ENCODE measurements at regions not wholly inside any gene's neighbourhood (a gene's known extent, or its start where the extent isn't known, plus 50 kb on each side); places are given as distances from the start of the nearest gene placed in this dataset.

GRCh38 chr4:100721077-100721476 is 203.3 kb upstream of the EMCN start:
- no peak overlapping the region for H3K4me3 Mint-ChIP-seq
- H3K36me3 Mint-ChIP-seq (ENCODE audit: low read depth): no peaks in the 10 kb centered on the region
- H3K27me3 Mint-ChIP-seq: peaks cover 8% of the 10 kb centered on the region
- peaks cover 13% of the 10 kb centered on the region for H3K9me3 Mint-ChIP-seq
- no peaks in the 10 kb centered on the region for H3K4me1 Mint-ChIP-seq (ENCODE audit: low read depth)
- no peak overlapping the region for H3K27ac Mint-ChIP-seq

GRCh38 chr4:100716416-100716815 is 198.6 kb upstream of the EMCN start:
- no peak overlapping the region for H3K4me3 Mint-ChIP-seq
- no peak overlapping the region for H3K27ac Mint-ChIP-seq
- H3K4me1 Mint-ChIP-seq (ENCODE audit: low read depth): no peaks in the 10 kb centered on the region
- peaks cover 8% of the 10 kb centered on the region for H3K27me3 Mint-ChIP-seq
- H3K9me3 Mint-ChIP-seq: peaks cover 17% of the 10 kb centered on the region
- H3K36me3 Mint-ChIP-seq (ENCODE audit: low read depth): no peaks in the 10 kb centered on the region

GRCh38 chr4:100708776-100709175 is 191.0 kb upstream of the EMCN start:
- Mint-ChIP-seq H3K27me3 (no peaks in the 10 kb centered on the region), H3K4me1 (ENCODE audit: low read depth) (no peaks in the 10 kb centered on the region), H3K36me3 (ENCODE audit: low read depth) (no peaks in the 10 kb centered on the region), H3K27ac (no peak overlapping the region), H3K9me3 (no peaks in the 10 kb centered on the region), H3K4me3 (no peak overlapping the region)

- Mint-ChIP-seq H3K27ac (no peak overlapping the region), H3K27me3 (no peaks in the 10 kb centered on the region), H3K4me1 (ENCODE audit: low read depth) (no peaks in the 10 kb centered on the region), H3K9me3 (no peaks in the 10 kb centered on the region), H3K4me3 (no peak overlapping the region), H3K36me3 (ENCODE audit: low read depth) (no peaks in the 10 kb centered on the region)
Observed at GRCh38 chr4:100707786-100708185, 190.0 kb upstream of the EMCN start.

- no peaks in the 10 kb centered on the region for H3K4me1 Mint-ChIP-seq (ENCODE audit: low read depth)
- no peaks in the 10 kb centered on the region for H3K9me3 Mint-ChIP-seq
- H3K4me3 Mint-ChIP-seq: no peak overlapping the region
- peaks cover 7% of the 10 kb centered on the region for H3K27me3 Mint-ChIP-seq
- no peak overlapping the region for H3K27ac Mint-ChIP-seq
- H3K36me3 Mint-ChIP-seq (ENCODE audit: low read depth): no peaks in the 10 kb centered on the region
Observed at GRCh38 chr4:100696531-100696930, 178.7 kb upstream of the EMCN start.

GRCh38 chr4:100695871-100696270 is 178.0 kb upstream of the EMCN start:
- H3K9me3 Mint-ChIP-seq: no peaks in the 10 kb centered on the region
- H3K27ac Mint-ChIP-seq: no peak overlapping the region
- H3K27me3 Mint-ChIP-seq: peaks cover 7% of the 10 kb centered on the region
- no peaks in the 10 kb centered on the region for H3K36me3 Mint-ChIP-seq (ENCODE audit: low read depth)
- no peak overlapping the region for H3K4me3 Mint-ChIP-seq
- H3K4me1 Mint-ChIP-seq (ENCODE audit: low read depth): no peaks in the 10 kb centered on the region

- Mint-ChIP-seq H3K27ac (no peak overlapping the region), H3K36me3 (ENCODE audit: low read depth) (no peaks in the 10 kb centered on the region), H3K4me1 (ENCODE audit: low read depth) (no peaks in the 10 kb centered on the region), H3K9me3 (no peaks in the 10 kb centered on the region), H3K4me3 (no peak overlapping the region), H3K27me3 (peaks cover 7% of the 10 kb centered on the region)
Observed at GRCh38 chr4:100695039-100695654, 177.3 kb upstream of the EMCN start.

GRCh38 chr4:100694467-100694866 is 176.6 kb upstream of the EMCN start:
- Mint-ChIP-seq H3K4me3 (no peak overlapping the region), H3K27me3 (peaks cover 7% of the 10 kb centered on the region), H3K4me1 (ENCODE audit: low read depth) (no peaks in the 10 kb centered on the region), H3K9me3 (no peaks in the 10 kb centered on the region), H3K36me3 (ENCODE audit: low read depth) (no peaks in the 10 kb centered on the region), H3K27ac (no peak overlapping the region)

GRCh38 chr4:100690812-100691211 is 173.0 kb upstream of the EMCN start:
- Mint-ChIP-seq H3K36me3 (ENCODE audit: low read depth) (no peaks in the 10 kb centered on the region), H3K4me1 (ENCODE audit: low read depth) (no peaks in the 10 kb centered on the region), H3K27me3 (peaks cover 7% of the 10 kb centered on the region), H3K9me3 (no peaks in the 10 kb centered on the region), H3K27ac (no peak overlapping the region), H3K4me3 (no peak overlapping the region)

GRCh38 chr4:100688368-100688767 is 170.5 kb upstream of the EMCN start:
- Mint-ChIP-seq H3K9me3 (no peaks in the 10 kb centered on the region), H3K4me1 (ENCODE audit: low read depth) (no peaks in the 10 kb centered on the region), H3K4me3 (no peak overlapping the region), H3K36me3 (ENCODE audit: low read depth) (no peaks in the 10 kb centered on the region), H3K27ac (no peak overlapping the region), H3K27me3 (no peaks in the 10 kb centered on the region)

- Mint-ChIP-seq H3K27ac (no peak overlapping the region), H3K36me3 (ENCODE audit: low read depth) (no peaks in the 10 kb centered on the region), H3K4me1 (ENCODE audit: low read depth) (no peaks in the 10 kb centered on the region), H3K4me3 (no peak overlapping the region), H3K9me3 (peaks cover 4% of the 10 kb centered on the region), H3K27me3 (peaks cover 5% of the 10 kb centered on the region)
Observed at GRCh38 chr4:100682477-100683218, 164.8 kb upstream of the EMCN start.

GRCh38 chr4:100681289-100681688 is 163.5 kb upstream of the EMCN start:
- Mint-ChIP-seq H3K4me3 (no peak overlapping the region), H3K27ac (no peak overlapping the region), H3K36me3 (ENCODE audit: low read depth) (no peaks in the 10 kb centered on the region), H3K9me3 (peaks cover 4% of the 10 kb centered on the region), H3K4me1 (ENCODE audit: low read depth) (no peaks in the 10 kb centered on the region), H3K27me3 (peaks cover 5% of the 10 kb centered on the region)

- Mint-ChIP-seq H3K4me3 (no peak overlapping the region), H3K9me3 (peaks cover 4% of the 10 kb centered on the region), H3K27ac (no peak overlapping the region), H3K4me1 (ENCODE audit: low read depth) (no peaks in the 10 kb centered on the region), H3K27me3 (peaks cover 5% of the 10 kb centered on the region), H3K36me3 (ENCODE audit: low read depth) (no peaks in the 10 kb centered on the region)
Observed at GRCh38 chr4:100679926-100680325, 162.1 kb upstream of the EMCN start.

- Mint-ChIP-seq H3K27me3 (peaks cover under 1% of the 10 kb centered on the region), H3K9me3 (peaks cover 3% of the 10 kb centered on the region), H3K4me3 (no peak overlapping the region), H3K36me3 (ENCODE audit: low read depth) (no peaks in the 10 kb centered on the region), H3K4me1 (ENCODE audit: low read depth) (no peaks in the 10 kb centered on the region), H3K27ac (no peak overlapping the region)
Observed at GRCh38 chr4:100674976-100675375, 157.2 kb upstream of the EMCN start.

GRCh38 chr4:100657187-100657586 is 139.4 kb upstream of the EMCN start:
- Mint-ChIP-seq H3K4me1 (ENCODE audit: low read depth) (no peaks in the 10 kb centered on the region), H3K27ac (no peak overlapping the region), H3K9me3 (no peaks in the 10 kb centered on the region), H3K36me3 (ENCODE audit: low read depth) (no peaks in the 10 kb centered on the region), H3K27me3 (peaks cover 4% of the 10 kb centered on the region), H3K4me3 (no peak overlapping the region)

Measured in stimulated activated naive CD8-positive, alpha-beta T cell treated with anti-CD3 and anti-CD28 coated beads, Interleukin-15, Interleukin-2, amounts not matched to agents 100 ng/mL and 50 ng/mL, for 24 hours (primary cell).